HCT116 (cell line): ENCODE measurements at regions not wholly inside any gene's neighbourhood (a gene's known extent, or its start where the extent isn't known, plus 50 kb on each side); places are given as distances from the start of the nearest gene placed in this dataset.

ENCODE experiments used
- ATAC-seq: fragments of 200-7000 bp; cut with Tn5 transposase; 2 replicates; pipeline ENCODE4 v1.9.1; 2020; ENCODE audit warnings: mild to moderate bottlenecking, moderate library complexity
- BruUV-seq: library from RNA; stranded (reverse); fragments of 400-500 nt; replicated peaks from 2 replicates; lab custom pipeline; 2021; lab: Mats Ljungman, UMichigan
- CTCF ChIA-PET: fragments of 300-600 bp; sonication (Branson Sonifier 250); formaldehyde crosslinking; loops from one replicate; lab custom pipeline; 2021; ENCODE audit warnings: antibody characterized with exemption; lab: Charles Lee
- POLR2A ChIA-PET: fragments of 300-600, 350-600 bp; sonication (Branson Sonifier 250); formaldehyde crosslinking; loops from one replicate; lab custom pipeline; 2021; ENCODE audit warnings: antibody characterized with exemption; lab: Charles Lee
- RAD21 ChIA-PET, 2 experiments: fragments of 300-600 bp; sonication (Branson Sonifier 250); formaldehyde crosslinking; loops; one replicate each; lab custom pipeline; 2023; ENCODE audit warnings: low total read pairs in 2 of 2; ENCODE audit not compliant: uncharacterized antibody in 2 of 2, unreplicated experiment in 2 of 2, low non-redundant PET in 1 of 2; lab: Charles Lee
- DNase-seq: peaks from one replicate; pipeline ENCODE4 v3.0.0-alpha.2; 2010; ENCODE audit warnings: low read depth, low spot score
- H2AFZ ChIP-seq: fragments of 200-600 bp; shearing (Covaris generic), sonication (generic); 2 replicates; pipeline ENCODE4 v1.6.1; 2017; ENCODE audit warnings: low read depth, mixed run types, mixed read lengths, antibody characterized with exemption, low read length; ENCODE audit not compliant: poor library complexity, severe bottlenecking
- H3K27ac ChIP-seq: 2 replicates; pipeline ENCODE4 v1.5.1; 2012; ENCODE audit warnings: low read depth, low read length
- H3K27me3 ChIP-seq: fragments of 200-600 bp; sonication (generic); 2 replicates; pipeline ENCODE4 v1.6.1; 2016; ENCODE audit warnings: mixed run types, low read length, mixed read lengths; ENCODE audit not compliant: insufficient read depth
- H3K36me3 ChIP-seq, 2 experiments: fragments of 200-500 bp in 1 of 2; fragments of 200-600 bp in 1 of 2; sonication (Bioruptor generic) in 1 of 2; sonication (generic) in 1 of 2; 2 replicates each; pipeline versions ENCODE4 v1.5.1 to v1.6.1; 2014 to 2016; ENCODE audit warnings: low read length in 2 of 2, inconsistent platforms in 1 of 2, mixed read lengths in 1 of 2, mixed run types in 1 of 2; ENCODE audit not compliant: insufficient read depth in 2 of 2, control insufficient read depth in 1 of 2
- H3K4me1 ChIP-seq, 2 experiments: fragments of 200-600 bp in 1 of 2; sonication (generic) in 1 of 2; 2 replicates each; pipeline versions ENCODE4 v1.5.1 to v1.6.1; 2012 to 2017; ENCODE audit warnings: low read length in 2 of 2, inconsistent platforms in 1 of 2, mild to moderate bottlenecking in 1 of 2, mixed read lengths in 1 of 2, mixed run types in 1 of 2, moderate library complexity in 1 of 2; ENCODE audit not compliant: insufficient read depth in 2 of 2, control insufficient read depth in 1 of 2
- H3K4me2 ChIP-seq: fragments of 200-600 bp; sonication (generic); 2 replicates; pipeline ENCODE4 v1.6.1; 2017; ENCODE audit warnings: mixed run types, low read length, mixed read lengths
- H3K4me3 ChIP-seq, 2 experiments: fragments of 200-600 bp in 1 of 2; sonication (generic) in 1 of 2; replicated peaks in 1 of 2; 2 replicates each; pipeline ENCODE4 v1.5.1; 2011 to 2016; ENCODE audit warnings: low read length in 2 of 2, control low read depth in 1 of 2, low read depth in 1 of 2, mild to moderate bottlenecking in 1 of 2, mixed read lengths in 1 of 2, mixed run types in 1 of 2
- H3K79me2 ChIP-seq: fragments of 200-600 bp; sonication (generic); 2 replicates; pipeline ENCODE4 v1.6.1; 2017; ENCODE audit warnings: mild to moderate bottlenecking, mixed run types, low read length, moderate library complexity, mixed read lengths; ENCODE audit not compliant: insufficient read depth
- H3K9ac ChIP-seq: fragments of 200-600 bp; sonication (generic); 2 replicates; pipeline ENCODE4 v1.6.1; 2016; ENCODE audit warnings: low read length, mixed read lengths
- H3K9me2 ChIP-seq: fragments of 200-600 bp; sonication (generic), shearing (Covaris generic); 2 replicates; pipeline ENCODE4 v1.6.1; 2017; ENCODE audit warnings: mixed run types, mild to moderate bottlenecking, moderate library complexity; ENCODE audit not compliant: insufficient read depth
- H3K9me3 ChIP-seq, 2 experiments: fragments of 200-500 bp in 1 of 2; fragments of 200-600 bp in 1 of 2; sonication (Bioruptor generic) in 1 of 2; sonication (generic) in 1 of 2; 2 replicates each; pipeline ENCODE4 v1.6.1; 2014 to 2017; ENCODE audit warnings: low read length in 2 of 2, mixed read lengths in 2 of 2, inconsistent platforms in 1 of 2, low read depth in 1 of 2, mild to moderate bottlenecking in 1 of 2, mixed run types in 1 of 2, moderate library complexity in 1 of 2; ENCODE audit not compliant: control insufficient read depth in 1 of 2, insufficient read depth in 1 of 2
- H4K20me1 ChIP-seq: fragments of 200-600 bp; sonication (generic), shearing (Covaris generic); 2 replicates; pipeline ENCODE4 v1.6.1; 2017; ENCODE audit warnings: mixed run types, mild to moderate bottlenecking, moderate library complexity; ENCODE audit not compliant: insufficient read depth
- EZH2phosphoT487 ChIP-seq: fragments of 200-600 bp; IDR thresholded peaks from 2 replicates; pipeline ENCODE4 v1.6.1; 2018; ENCODE audit warnings: antibody characterized with exemption, borderline replicate concordance
- FOSL1 ChIP-seq: IDR thresholded peaks from 2 replicates; pipeline ENCODE4 v1.6.1; 2012; ENCODE audit warnings: low read depth
- POLR2A ChIP-seq: IDR thresholded peaks from 2 replicates; pipeline ENCODE4 v1.7.0; 2011; ENCODE audit warnings: borderline replicate concordance; ENCODE audit not compliant: insufficient read depth, insufficient read length; ENCODE audit errors: extremely low read depth
- POLR2AphosphoS5 ChIP-seq: IDR thresholded peaks from 2 replicates; pipeline ENCODE4 v1.6.1; 2011; ENCODE audit warnings: mild to moderate bottlenecking, low read depth, low read length, moderate library complexity
- RAD21 ChIP-seq: IDR thresholded peaks from 2 replicates; pipeline ENCODE4 v1.6.1; 2012; ENCODE audit warnings: low read depth, mild to moderate bottlenecking
- SIN3A ChIP-seq: IDR thresholded peaks from 2 replicates; pipeline ENCODE4 v1.6.1; 2012; ENCODE audit warnings: low read depth
- SP1 ChIP-seq: IDR thresholded peaks from 2 replicates; pipeline ENCODE4 v1.6.1; 2012; ENCODE audit warnings: low read depth
- SRF ChIP-seq: IDR thresholded peaks from 2 replicates; pipeline ENCODE4 v1.6.1; 2012; ENCODE audit warnings: low read depth
- YY1 ChIP-seq: IDR thresholded peaks from 2 replicates; pipeline ENCODE4 v1.6.1; 2011; ENCODE audit warnings: low read length, low read depth, moderate library complexity, mild to moderate bottlenecking; ENCODE audit not compliant: insufficient replicate concordance; ENCODE audit errors: extremely low read depth
- intact Hi-C: fragments of 100-400 bp; cut with micrococcal nuclease; formaldehyde crosslinking; loops from 2 replicates; pipeline ENCODE4 v1.10.0; 2022
- TF ChIP-seq, protein P1 (sequence below): IDR thresholded peaks from 2 replicates; pipeline ENCODE4 v1.6.1; 2012; ENCODE audit warnings: low read depth
- TF ChIP-seq, protein P2 (sequence below): IDR thresholded peaks from 2 replicates; pipeline ENCODE4 v1.6.1; 2011; ENCODE audit warnings: mild to moderate bottlenecking, low read length, moderate library complexity; ENCODE audit not compliant: insufficient replicate concordance; ENCODE audit errors: extremely low read depth

DNA sequence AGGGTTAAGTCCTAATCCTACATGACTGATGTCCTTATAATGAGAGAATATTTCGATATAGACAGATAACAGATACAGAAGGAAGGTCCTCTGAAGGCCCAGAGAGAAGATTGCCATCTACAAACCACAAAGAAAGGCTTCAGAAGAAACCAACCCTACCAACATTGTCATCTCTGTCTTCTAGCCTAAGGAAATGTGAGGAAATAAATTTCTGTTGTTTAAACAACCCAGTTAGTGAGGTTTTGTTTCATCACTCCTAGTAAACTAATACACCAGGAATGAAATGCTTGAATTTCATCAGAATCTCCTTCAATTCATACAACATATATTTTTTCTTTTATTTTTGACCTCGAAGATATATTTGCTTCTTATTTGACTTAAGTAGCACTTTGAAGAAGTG lies 1527.8 kb downstream of the STIM2 start:
- Histone ChIP-seq H3K4me3 (no peak overlapping the region), H3K4me1 (no peaks in the 10 kb centered on the region), H3K79me2 (no peaks in the 10 kb centered on the region), H4K20me1 (no peaks in the 10 kb centered on the region; the same call in 1 of the 2 replicates), H2AFZ (no peak overlapping the region), H3K36me3 (no peaks in the 10 kb centered on the region), H3K9me2 (no peaks in the 10 kb centered on the region), H3K9ac (no peak overlapping the region), H3K27ac (no peak overlapping the region), H3K27me3 (no peaks in the 10 kb centered on the region), H3K9me3 (no peaks in the 10 kb centered on the region), H3K4me2 (no peak overlapping the region)
- ATAC-seq (no peak), DNase-seq (no peak)
- RAD21 ChIA-PET = no interaction called here
- POLR2A ChIA-PET = no interaction called here
- TF ChIP-seq RAD21 (no peak), SP1 (no peak), POLR2AphosphoS5 (no peak), FOSL1 (no peak), YY1 (no peak), SRF (no peak), POLR2A (no peak), SIN3A (no peak), EZH2phosphoT487 (no peak)
- TF ChIP-seq, protein P1, sequence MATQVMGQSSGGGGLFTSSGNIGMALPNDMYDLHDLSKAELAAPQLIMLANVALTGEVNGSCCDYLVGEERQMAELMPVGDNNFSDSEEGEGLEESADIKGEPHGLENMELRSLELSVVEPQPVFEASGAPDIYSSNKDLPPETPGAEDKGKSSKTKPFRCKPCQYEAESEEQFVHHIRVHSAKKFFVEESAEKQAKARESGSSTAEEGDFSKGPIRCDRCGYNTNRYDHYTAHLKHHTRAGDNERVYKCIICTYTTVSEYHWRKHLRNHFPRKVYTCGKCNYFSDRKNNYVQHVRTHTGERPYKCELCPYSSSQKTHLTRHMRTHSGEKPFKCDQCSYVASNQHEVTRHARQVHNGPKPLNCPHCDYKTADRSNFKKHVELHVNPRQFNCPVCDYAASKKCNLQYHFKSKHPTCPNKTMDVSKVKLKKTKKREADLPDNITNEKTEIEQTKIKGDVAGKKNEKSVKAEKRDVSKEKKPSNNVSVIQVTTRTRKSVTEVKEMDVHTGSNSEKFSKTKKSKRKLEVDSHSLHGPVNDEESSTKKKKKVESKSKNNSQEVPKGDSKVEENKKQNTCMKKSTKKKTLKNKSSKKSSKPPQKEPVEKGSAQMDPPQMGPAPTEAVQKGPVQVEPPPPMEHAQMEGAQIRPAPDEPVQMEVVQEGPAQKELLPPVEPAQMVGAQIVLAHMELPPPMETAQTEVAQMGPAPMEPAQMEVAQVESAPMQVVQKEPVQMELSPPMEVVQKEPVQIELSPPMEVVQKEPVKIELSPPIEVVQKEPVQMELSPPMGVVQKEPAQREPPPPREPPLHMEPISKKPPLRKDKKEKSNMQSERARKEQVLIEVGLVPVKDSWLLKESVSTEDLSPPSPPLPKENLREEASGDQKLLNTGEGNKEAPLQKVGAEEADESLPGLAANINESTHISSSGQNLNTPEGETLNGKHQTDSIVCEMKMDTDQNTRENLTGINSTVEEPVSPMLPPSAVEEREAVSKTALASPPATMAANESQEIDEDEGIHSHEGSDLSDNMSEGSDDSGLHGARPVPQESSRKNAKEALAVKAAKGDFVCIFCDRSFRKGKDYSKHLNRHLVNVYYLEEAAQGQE = no peak
- TF ChIP-seq, protein P2, sequence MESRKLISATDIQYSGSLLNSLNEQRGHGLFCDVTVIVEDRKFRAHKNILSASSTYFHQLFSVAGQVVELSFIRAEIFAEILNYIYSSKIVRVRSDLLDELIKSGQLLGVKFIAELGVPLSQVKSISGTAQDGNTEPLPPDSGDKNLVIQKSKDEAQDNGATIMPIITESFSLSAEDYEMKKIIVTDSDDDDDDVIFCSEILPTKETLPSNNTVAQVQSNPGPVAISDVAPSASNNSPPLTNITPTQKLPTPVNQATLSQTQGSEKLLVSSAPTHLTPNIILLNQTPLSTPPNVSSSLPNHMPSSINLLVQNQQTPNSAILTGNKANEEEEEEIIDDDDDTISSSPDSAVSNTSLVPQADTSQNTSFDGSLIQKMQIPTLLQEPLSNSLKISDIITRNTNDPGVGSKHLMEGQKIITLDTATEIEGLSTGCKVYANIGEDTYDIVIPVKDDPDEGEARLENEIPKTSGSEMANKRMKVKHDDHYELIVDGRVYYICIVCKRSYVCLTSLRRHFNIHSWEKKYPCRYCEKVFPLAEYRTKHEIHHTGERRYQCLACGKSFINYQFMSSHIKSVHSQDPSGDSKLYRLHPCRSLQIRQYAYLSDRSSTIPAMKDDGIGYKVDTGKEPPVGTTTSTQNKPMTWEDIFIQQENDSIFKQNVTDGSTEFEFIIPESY = no peak
- CTCF ChIA-PET = no interaction called here
- BruUV-seq = no TSS peak
- intact Hi-C loops = no loop called here
